OCI-LY3 (cell line): ENCODE measurements at regions not wholly inside any gene's neighbourhood (a gene's known extent, or its start where the extent isn't known, plus 50 kb on each side); places are given as distances from the start of the nearest gene placed in this dataset.

Source experiments
- H2AFZ ChIP-seq: fragments of 200-600, 300-600 bp; shearing (Covaris generic); 2 replicates; pipeline ENCODE4 v1.6.0; 2014; ENCODE audit warnings: antibody characterized with exemption, low read depth, low read length
- H3K27ac ChIP-seq: fragments of 200-600, 300-600 bp; sonication (generic); 2 replicates; pipeline ENCODE4 v1.5.1; 2014; ENCODE audit warnings: mild to moderate bottlenecking, low read length, moderate library complexity, mixed read lengths
- H3K27me3 ChIP-seq: fragments of 200-600, 300-600 bp; sonication (generic); 2 replicates; pipeline ENCODE4 v1.6.1; 2014; ENCODE audit warnings: low read depth, low read length, mixed read lengths
- H3K36me3 ChIP-seq: fragments of 200-600, 300-600 bp; sonication (generic); replicated peaks from 2 replicates; pipeline ENCODE3; 2014; ENCODE audit warnings: low read depth, low read length, mixed read lengths
- H3K4me1 ChIP-seq: fragments of 300-600, 200-600 bp; sonication (generic); 2 replicates; pipeline ENCODE4 v1.6.1; 2014; ENCODE audit warnings: low read length, mixed read lengths
- H3K4me2 ChIP-seq: fragments of 200-600, 300-600 bp; sonication (generic); 2 replicates; pipeline ENCODE4 v1.6.1; 2014; ENCODE audit warnings: low read length, mixed read lengths
- H3K4me3 ChIP-seq: fragments of 300-600, 200-600 bp; sonication (generic); 2 replicates; pipeline ENCODE4 v1.5.1; 2014; ENCODE audit warnings: antibody characterized with exemption, mild to moderate bottlenecking, low read length, moderate library complexity
- H3K79me2 ChIP-seq: fragments of 300-600, 200-600 bp; shearing (Covaris generic); 2 replicates; pipeline ENCODE4 v1.6.1; 2014; ENCODE audit warnings: mild to moderate bottlenecking, low read length, mixed read lengths
- H3K9ac ChIP-seq: fragments of 300-600, 200-600 bp; shearing (Covaris generic); 2 replicates; pipeline ENCODE4 v1.6.0; 2014; ENCODE audit warnings: mild to moderate bottlenecking, low read length, moderate library complexity
- H3K9me3 ChIP-seq: fragments of 200-600, 300-600 bp; shearing (Covaris generic); 2 replicates; pipeline ENCODE4 v1.6.1; 2014; ENCODE audit warnings: low read length, mixed read lengths; ENCODE audit not compliant: insufficient read depth
- H4K20me1 ChIP-seq: fragments of 200-600, 300-600 bp; sonication (generic); 2 replicates; pipeline ENCODE4 v1.6.1; 2016; ENCODE audit warnings: low read length, mixed read lengths; ENCODE audit not compliant: insufficient read depth
- EZH2phosphoT487 ChIP-seq: fragments of 200-600 bp; shearing (Covaris generic); IDR thresholded peaks from 2 replicates; pipeline ENCODE4 v1.6.1; 2018; ENCODE audit warnings: antibody characterized with exemption, mixed run types, low read depth
- TF ChIP-seq, protein P1 (sequence below): fragments of 200-600, 300-600 bp; sonication (generic); IDR thresholded peaks from 2 replicates; pipeline ENCODE4 v1.5.1; 2014; ENCODE audit warnings: antibody characterized with exemption, low read length, low read depth

DNA sequence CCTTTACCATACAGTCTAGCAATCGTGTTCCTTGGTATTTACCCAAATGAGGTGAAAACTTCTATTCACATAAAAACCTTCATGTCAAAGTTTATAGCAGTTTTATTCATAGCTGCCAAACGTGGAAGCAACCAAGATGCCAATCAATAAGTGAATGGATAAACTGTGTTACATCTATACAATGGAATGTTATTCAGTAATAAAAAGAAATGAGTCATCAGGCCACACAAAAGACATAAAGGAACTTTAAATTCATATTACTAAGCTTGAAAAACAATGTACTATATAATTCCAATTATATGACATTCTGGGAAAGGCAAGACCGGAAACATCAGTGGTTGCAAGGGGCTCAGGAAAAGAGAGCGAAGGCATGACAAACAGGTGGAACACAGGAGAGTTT, 679.9 kb downstream of the ISL1 start:
- Histone ChIP-seq H3K27me3 (no peaks in the 10 kb centered on the region), H3K9ac (no peak overlapping the region), H3K9me3 (no peaks in the 10 kb centered on the region), H3K36me3 (no peaks in the 10 kb centered on the region), H2AFZ (no peak overlapping the region), H4K20me1 (no peaks in the 10 kb centered on the region), H3K4me2 (no peak overlapping the region), H3K4me1 (peaks cover 10% of the 10 kb centered on the region), H3K79me2 (no peaks in the 10 kb centered on the region), H3K4me3 (no peak overlapping the region), H3K27ac (no peak overlapping the region)
- TF ChIP-seq, protein P1, sequence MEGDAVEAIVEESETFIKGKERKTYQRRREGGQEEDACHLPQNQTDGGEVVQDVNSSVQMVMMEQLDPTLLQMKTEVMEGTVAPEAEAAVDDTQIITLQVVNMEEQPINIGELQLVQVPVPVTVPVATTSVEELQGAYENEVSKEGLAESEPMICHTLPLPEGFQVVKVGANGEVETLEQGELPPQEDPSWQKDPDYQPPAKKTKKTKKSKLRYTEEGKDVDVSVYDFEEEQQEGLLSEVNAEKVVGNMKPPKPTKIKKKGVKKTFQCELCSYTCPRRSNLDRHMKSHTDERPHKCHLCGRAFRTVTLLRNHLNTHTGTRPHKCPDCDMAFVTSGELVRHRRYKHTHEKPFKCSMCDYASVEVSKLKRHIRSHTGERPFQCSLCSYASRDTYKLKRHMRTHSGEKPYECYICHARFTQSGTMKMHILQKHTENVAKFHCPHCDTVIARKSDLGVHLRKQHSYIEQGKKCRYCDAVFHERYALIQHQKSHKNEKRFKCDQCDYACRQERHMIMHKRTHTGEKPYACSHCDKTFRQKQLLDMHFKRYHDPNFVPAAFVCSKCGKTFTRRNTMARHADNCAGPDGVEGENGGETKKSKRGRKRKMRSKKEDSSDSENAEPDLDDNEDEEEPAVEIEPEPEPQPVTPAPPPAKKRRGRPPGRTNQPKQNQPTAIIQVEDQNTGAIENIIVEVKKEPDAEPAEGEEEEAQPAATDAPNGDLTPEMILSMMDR, result no peak
- no peak for TF ChIP-seq EZH2phosphoT487

DNA sequence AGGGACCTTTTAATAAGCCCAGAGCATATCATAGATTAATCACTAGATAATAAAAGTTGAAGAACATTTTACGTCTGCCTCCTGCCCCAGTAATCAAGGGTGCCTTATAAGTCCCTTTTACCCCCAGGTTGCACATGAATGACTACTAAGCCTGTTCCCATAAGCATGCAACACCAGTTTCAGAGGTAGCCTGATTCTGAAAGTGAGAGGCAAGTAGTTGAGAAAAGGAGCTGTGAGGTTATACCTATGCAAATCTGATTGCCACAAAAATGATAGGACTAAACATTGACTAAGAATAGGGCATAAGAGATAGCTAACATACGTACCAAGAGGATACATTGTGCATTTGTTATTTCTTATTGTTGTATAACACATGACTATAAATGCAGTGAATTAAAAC, 681.9 kb downstream of the ISL1 start:
- H3K4me1 ChIP-seq, result peaks cover 14% of the 10 kb centered on the region
- no peak overlapping the region for H3K9ac ChIP-seq
- no peak for TF ChIP-seq EZH2phosphoT487
- TF ChIP-seq, protein P1, result no peak
- no peak overlapping the region for H3K27ac ChIP-seq
- no peaks in the 10 kb centered on the region for H3K79me2 ChIP-seq
- H4K20me1 ChIP-seq, result no peaks in the 10 kb centered on the region
- no peak overlapping the region for H2AFZ ChIP-seq
- H3K36me3 ChIP-seq, result no peaks in the 10 kb centered on the region
- H3K27me3 ChIP-seq, result no peaks in the 10 kb centered on the region
- no peak overlapping the region for H3K4me2 ChIP-seq
- no peaks in the 10 kb centered on the region for H3K9me3 ChIP-seq
- H3K4me3 ChIP-seq, result no peak overlapping the region

DNA sequence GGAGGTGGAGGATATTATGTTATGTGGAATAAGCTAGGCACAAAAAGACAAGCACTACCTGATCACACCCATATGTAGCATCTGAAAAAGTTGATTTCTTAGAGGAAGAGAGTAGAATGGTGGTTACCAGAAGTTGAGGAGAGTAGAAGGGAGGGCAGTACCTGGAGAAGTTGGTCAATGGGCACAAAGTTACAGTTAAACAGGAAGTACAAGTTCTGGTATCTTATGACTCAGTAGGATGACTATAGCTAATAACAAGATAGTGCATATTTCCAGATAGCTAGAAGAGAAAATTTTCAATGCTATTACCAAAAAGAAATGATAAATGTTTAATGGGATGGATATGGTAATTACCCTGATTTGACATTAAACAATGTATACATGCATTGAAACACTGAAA, 686.7 kb downstream of the ISL1 start:
- no peaks in the 10 kb centered on the region for H4K20me1 ChIP-seq
- TF ChIP-seq, protein P1, result no peak
- no peak for TF ChIP-seq EZH2phosphoT487
- H3K79me2 ChIP-seq, result no peaks in the 10 kb centered on the region
- H2AFZ ChIP-seq, result no peak overlapping the region
- H3K9me3 ChIP-seq, result no peaks in the 10 kb centered on the region
- no peak overlapping the region for H3K4me2 ChIP-seq
- H3K27ac ChIP-seq, result no peak overlapping the region
- peaks cover 7% of the 10 kb centered on the region for H3K4me1 ChIP-seq
- no peak overlapping the region for H3K4me3 ChIP-seq
- H3K36me3 ChIP-seq, result no peaks in the 10 kb centered on the region
- no peaks in the 10 kb centered on the region for H3K27me3 ChIP-seq
- H3K9ac ChIP-seq, result no peak overlapping the region

DNA sequence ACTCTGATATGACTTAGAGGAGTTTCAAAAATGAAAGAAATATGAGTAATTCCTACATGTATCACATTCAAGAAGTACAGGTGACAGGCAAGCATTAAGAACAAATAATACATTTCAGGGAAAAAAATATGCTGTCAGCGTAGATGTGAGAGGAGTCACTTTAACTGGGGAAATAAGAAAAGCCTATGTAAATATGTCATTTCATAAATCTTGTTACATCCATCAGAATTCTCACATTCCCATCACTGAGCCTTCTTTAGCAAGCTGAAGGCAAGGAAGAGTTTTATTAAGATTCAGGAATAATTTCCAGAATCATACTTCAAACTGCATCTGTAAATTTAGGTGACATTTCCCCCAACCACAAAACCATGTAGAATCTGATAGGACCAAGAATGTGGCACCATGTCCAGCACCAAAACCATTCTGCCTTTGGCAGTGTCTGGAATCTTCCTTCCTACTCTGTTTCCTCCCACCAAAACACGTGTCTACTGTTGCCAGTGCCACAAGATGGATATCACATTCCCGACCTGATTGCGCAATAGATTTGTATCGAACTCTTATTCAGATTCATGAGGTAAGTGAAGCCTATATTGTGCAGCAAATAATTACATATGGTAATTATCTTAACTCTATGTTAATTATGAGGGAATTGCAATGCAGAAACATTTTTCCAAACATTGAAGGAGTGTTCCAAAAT, 690.9 kb downstream of the ISL1 start:
- no peak overlapping the region for H3K4me2 ChIP-seq
- H3K9me3 ChIP-seq, result no peaks in the 10 kb centered on the region
- no peaks in the 10 kb centered on the region for H4K20me1 ChIP-seq
- peaks cover 4% of the 10 kb centered on the region; the same call in 1 of the 2 replicates for H3K4me1 ChIP-seq
- H3K27me3 ChIP-seq, result no peaks in the 10 kb centered on the region
- H3K9ac ChIP-seq, result no peak overlapping the region
- no peaks in the 10 kb centered on the region for H3K79me2 ChIP-seq
- TF ChIP-seq, protein P1, result no peak
- TF ChIP-seq EZH2phosphoT487, result no peak
- no peak overlapping the region for H3K27ac ChIP-seq
- H2AFZ ChIP-seq, result no peak overlapping the region
- H3K4me3 ChIP-seq, result no peak overlapping the region
- H3K36me3 ChIP-seq, result no peaks in the 10 kb centered on the region
